ENCODE measurements at regions not wholly inside any gene's neighbourhood (a gene's known extent, or its start where the extent isn't known, plus 50 kb on each side); places are given as distances from the start of the nearest gene placed in this dataset.

- Histone ChIP-seq H3K9me3 (no peaks in the 10 kb centered on the region), H3K4me1 (peaks cover 0 to 4% of the 10 kb centered on the region in 2 donors), H3K4me3 (no peak overlapping the region), H3K36me3 (no peaks in the 10 kb centered on the region), H3K27ac (no peak overlapping the region), H3K27me3 (no peaks in the 10 kb centered on the region)
- DNase-seq (ENCODE audit: low spot score) = no peak
- TF ChIP-seq CTCF (IDR thresholded peaks at IDR 0.05) = no peak
Measured at GRCh38 chr11:92286709-92287108, 62.1 kb downstream of the FAT3 start.

- DNase-seq (ENCODE audit: low spot score) = no peak
- no peaks in the 10 kb centered on the region for H3K27me3 ChIP-seq
- no peaks in the 10 kb centered on the region for H3K9me3 ChIP-seq
- no peaks in the 10 kb centered on the region for H3K4me1 ChIP-seq
- no peak for TF ChIP-seq CTCF (IDR thresholded peaks at IDR 0.05)
- no peaks in the 10 kb centered on the region for H3K36me3 ChIP-seq
- no peak overlapping the region for H3K27ac ChIP-seq
- no peak overlapping the region for H3K4me3 ChIP-seq
Measured at GRCh38 chr11:92295175-92296137, 70.8 kb downstream of the FAT3 start.

GRCh38 chr11:92296138-92296515 is 71.5 kb downstream of the FAT3 start:
- H3K4me3 ChIP-seq = no peak overlapping the region
- H3K36me3 ChIP-seq = no peaks in the 10 kb centered on the region
- H3K9me3 ChIP-seq = no peaks in the 10 kb centered on the region
- no peak overlapping the region for H3K27ac ChIP-seq
- DNase-seq (ENCODE audit: low spot score) = no peak
- no peaks in the 10 kb centered on the region for H3K27me3 ChIP-seq
- H3K4me1 ChIP-seq = no peaks in the 10 kb centered on the region
- TF ChIP-seq CTCF (IDR thresholded peaks at IDR 0.05) = no peak

- Histone ChIP-seq H3K27me3 (no peaks in the 10 kb centered on the region), H3K4me1 (no peaks in the 10 kb centered on the region), H3K27ac (no peak overlapping the region), H3K36me3 (no peaks in the 10 kb centered on the region), H3K9me3 (no peaks in the 10 kb centered on the region), H3K4me3 (no peak overlapping the region)
- no peak for DNase-seq (ENCODE audit: low spot score)
- TF ChIP-seq CTCF (IDR thresholded peaks at IDR 0.05) = no peak
Measured at GRCh38 chr11:92297567-92298553, 73.2 kb downstream of the FAT3 start.

- no peaks in the 10 kb centered on the region for H3K27me3 ChIP-seq
- H3K4me3 ChIP-seq = no peak overlapping the region
- no peak for DNase-seq (ENCODE audit: low spot score)
- H3K36me3 ChIP-seq = no peaks in the 10 kb centered on the region
- H3K27ac ChIP-seq = no peak overlapping the region
- no peaks in the 10 kb centered on the region for H3K9me3 ChIP-seq
- TF ChIP-seq CTCF (IDR thresholded peaks at IDR 0.05) = no peak
- no peaks in the 10 kb centered on the region for H3K4me1 ChIP-seq
Measured at GRCh38 chr11:92300876-92301275, 76.3 kb downstream of the FAT3 start.

All from right atrium auricular region (tissue), 2 donors.